Lower leg skin (tissue), 4 donors: ENCODE measurements at regions not wholly inside any gene's neighbourhood (a gene's known extent, or its start where the extent isn't known, plus 50 kb on each side); places are given as distances from the start of the nearest gene placed in this dataset.

ENCODE experiments used
- DNase-seq, 2 donors: peaks; one replicate each; pipeline ENCODE4 v3.0.0-alpha.2; 2019; ENCODE audit warnings: low spot score in 2 of 2
- H3K4me3 ChIP-seq: fragments of 200-600 bp; sonication (generic); 2 replicates; pipeline ENCODE4 v1.5.1; 2017; ENCODE audit warnings: mild to moderate bottlenecking, low read depth; ENCODE audit not compliant: poor library complexity, severe bottlenecking
- CTCF ChIP-seq, 3 donors: fragments of 450-650 bp; IDR thresholded peaks; one replicate each; pipeline ENCODE4 v1.5.1; 2016; ENCODE audit warnings: antibody characterized with exemption in 3 of 3, mild to moderate bottlenecking in 3 of 3, moderate library complexity in 2 of 3
- POLR2A ChIP-seq, 2 donors: fragments of 450-650 bp; IDR thresholded peaks; one replicate each; pipeline ENCODE4 v1.6.1; 2016 to 2017; ENCODE audit warnings: antibody characterized with exemption in 2 of 2, mild to moderate bottlenecking in 1 of 2, moderate library complexity in 1 of 2
- WGBS, 2 donors: methylation state at CpG; one replicate each; pipeline ENCODE4 v1.1.5; 2018; 5-methylcytosine and 5-hydroxymethylcytosine counted together
- intact Hi-C: fragments of 100-400 bp; cut with DNase I; formaldehyde crosslinking; loops from one replicate; pipeline ENCODE4 v1.15.0; 2023; ENCODE audit warnings: low total_unique reads

GRCh38 chr13:90070362-90070761, 1277.1 kb upstream of the MIR17HG start:
- TF ChIP-seq CTCF (IDR thresholded peaks at IDR 0.05) (no peak), POLR2A (IDR thresholded peaks at IDR 0.05) (no peak)
- intact Hi-C loops: no loop called here
- DNase-seq: no peak
- WGBS, 2 donors: 89 to 95% methylated on average over 1 of the region's 1 CpG
- no peak overlapping the region for H3K4me3 ChIP-seq

- no peak overlapping the region for H3K4me3 ChIP-seq
- intact Hi-C loops: no loop called here
- DNase-seq: no peak
- TF ChIP-seq POLR2A (IDR thresholded peaks at IDR 0.05): no peak
- no peak for TF ChIP-seq CTCF (IDR thresholded peaks at IDR 0.05)
- WGBS, 2 donors: 93 to 96% methylated on average over 4 of the region's 4 CpGs
Observed at GRCh38 chr13:90070837-90071525, 1276.5 kb upstream of the MIR17HG start.

- no peak for DNase-seq
- H3K4me3 ChIP-seq: no peak overlapping the region
- TF ChIP-seq POLR2A (IDR thresholded peaks at IDR 0.05): no peak
- TF ChIP-seq CTCF (IDR thresholded peaks at IDR 0.05): no peak
- intact Hi-C loops: no loop called here
- WGBS, 2 donors: 88 to 90% methylated on average over 1 of the region's 1 CpG
Observed at GRCh38 chr13:90084684-90085290, 1262.7 kb upstream of the MIR17HG start.

GRCh38 chr13:90089051-90089450, 1258.4 kb upstream of the MIR17HG start:
- DNase-seq: no peak
- intact Hi-C loops: no loop called here
- H3K4me3 ChIP-seq: no peak overlapping the region
- TF ChIP-seq POLR2A (IDR thresholded peaks at IDR 0.05) (no peak), CTCF (IDR thresholded peaks at IDR 0.05) (no peak)
- WGBS, 2 donors: 94 to 98% methylated on average over 3 of the region's 3 CpGs

- no peak for TF ChIP-seq POLR2A (IDR thresholded peaks at IDR 0.05)
- no peak for DNase-seq
- H3K4me3 ChIP-seq: no peak overlapping the region
- 47 to 71% methylated on average over 4 of the region's 4 CpGs for WGBS, 2 donors
- intact Hi-C loops: no loop called here
Observed at GRCh38 chr13:90091611-90092010, 1255.9 kb upstream of the MIR17HG start.

- 50 to 62% methylated on average over 2 of the region's 2 CpGs for WGBS, 2 donors
- no peak for TF ChIP-seq CTCF (IDR thresholded peaks at IDR 0.05)
- no peak for TF ChIP-seq POLR2A (IDR thresholded peaks at IDR 0.05)
- no peak for DNase-seq
- intact Hi-C loops: no loop called here
- H3K4me3 ChIP-seq: no peak overlapping the region
Observed at GRCh38 chr13:90094357-90094756, 1253.1 kb upstream of the MIR17HG start.
